B cell (primary cell): ENCODE measurements at regions not wholly inside any gene's neighbourhood (a gene's known extent, or its start where the extent isn't known, plus 50 kb on each side); places are given as distances from the start of the nearest gene placed in this dataset.

ENCODE experiments used
- CTCF ChIP-seq: fragments of 200-600 bp; IDR thresholded peaks from one replicate; pipeline ENCODE4 v1.8.0; 2022; ENCODE audit warnings: antibody characterized with exemption, mild to moderate bottlenecking
- EZH2 ChIP-seq: IDR thresholded peaks from 2 replicates; pipeline ENCODE4 v1.6.1; 2012; ENCODE audit warnings: borderline replicate concordance, low read depth, mild to moderate bottlenecking, moderate library complexity, low read length; ENCODE audit not compliant: insufficient read depth, poor library complexity, severe bottlenecking

GRCh38 chr16:73414638-73415037, 366.7 kb upstream of the ZFHX3 start:
- no peak for TF ChIP-seq CTCF
- no peak for TF ChIP-seq EZH2
